Uterus (tissue), 2 donors: ENCODE measurements at regions not wholly inside any gene's neighbourhood (a gene's known extent, or its start where the extent isn't known, plus 50 kb on each side); places are given as distances from the start of the nearest gene placed in this dataset.
"Not testable (repeated sequence)": the region's sequence is repeated elsewhere in the genome, so short reads cannot be mapped to it uniquely, and the experiment has no call there.

Experiments used
- POLR2A ChIP-seq, 2 donors: fragments of 450-650 bp; IDR thresholded peaks; one replicate each; pipeline ENCODE4 v1.6.1; 2016; ENCODE audit warnings: antibody characterized with exemption in 2 of 2, mild to moderate bottlenecking in 1 of 2, moderate library complexity in 1 of 2
- TF ChIP-seq, protein P1 (sequence below), 4 experiments: fragments of 200-600 bp in 2 of 4; fragments of 450-650 bp in 2 of 4; sonication (generic) in 2 of 4; IDR thresholded peaks; one replicate each; pipeline ENCODE4 v1.5.1; 2016 to 2019; ENCODE audit warnings: antibody characterized with exemption in 4 of 4, mild to moderate bottlenecking in 2 of 4, moderate library complexity in 1 of 4

DNA sequence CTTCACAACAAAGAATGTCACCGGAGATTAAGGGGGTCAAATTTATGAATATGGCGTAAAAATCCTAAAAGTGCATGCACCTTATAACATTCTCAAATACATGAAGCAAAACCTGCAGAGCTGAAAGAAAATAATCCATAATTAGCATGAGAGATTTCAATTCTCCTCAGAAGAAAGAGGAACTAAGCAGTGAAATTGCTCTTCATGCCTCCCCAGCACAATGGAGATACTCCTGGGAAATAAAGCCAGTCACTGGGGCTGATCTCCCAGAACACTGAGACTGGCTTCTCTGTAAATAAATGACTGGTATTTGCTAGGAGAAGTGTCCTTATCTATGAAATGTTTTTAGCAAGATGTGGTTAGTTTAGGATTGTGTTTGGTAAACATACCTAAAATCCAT, 68.1 kb downstream of the GOLGA6L6 start:
- TF ChIP-seq, protein P1, sequence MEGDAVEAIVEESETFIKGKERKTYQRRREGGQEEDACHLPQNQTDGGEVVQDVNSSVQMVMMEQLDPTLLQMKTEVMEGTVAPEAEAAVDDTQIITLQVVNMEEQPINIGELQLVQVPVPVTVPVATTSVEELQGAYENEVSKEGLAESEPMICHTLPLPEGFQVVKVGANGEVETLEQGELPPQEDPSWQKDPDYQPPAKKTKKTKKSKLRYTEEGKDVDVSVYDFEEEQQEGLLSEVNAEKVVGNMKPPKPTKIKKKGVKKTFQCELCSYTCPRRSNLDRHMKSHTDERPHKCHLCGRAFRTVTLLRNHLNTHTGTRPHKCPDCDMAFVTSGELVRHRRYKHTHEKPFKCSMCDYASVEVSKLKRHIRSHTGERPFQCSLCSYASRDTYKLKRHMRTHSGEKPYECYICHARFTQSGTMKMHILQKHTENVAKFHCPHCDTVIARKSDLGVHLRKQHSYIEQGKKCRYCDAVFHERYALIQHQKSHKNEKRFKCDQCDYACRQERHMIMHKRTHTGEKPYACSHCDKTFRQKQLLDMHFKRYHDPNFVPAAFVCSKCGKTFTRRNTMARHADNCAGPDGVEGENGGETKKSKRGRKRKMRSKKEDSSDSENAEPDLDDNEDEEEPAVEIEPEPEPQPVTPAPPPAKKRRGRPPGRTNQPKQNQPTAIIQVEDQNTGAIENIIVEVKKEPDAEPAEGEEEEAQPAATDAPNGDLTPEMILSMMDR (IDR thresholded peaks at IDR 0.05) = not testable (repeated sequence)
- TF ChIP-seq POLR2A (IDR thresholded peaks at IDR 0.05) = not testable (repeated sequence)
